ENCODE measurements at regions not wholly inside any gene's neighbourhood (a gene's known extent, or its start where the extent isn't known, plus 50 kb on each side); places are given as distances from the start of the nearest gene placed in this dataset.

GRCh38 chr14:106511006-106511799 is 984.8 kb downstream of the TMEM121 start:
- intact Hi-C loops (cut with DNase I, micrococcal nuclease) = no loop called here

GRCh38 chr14:106511800-106512198 is 985.4 kb downstream of the TMEM121 start:
- intact Hi-C loops (cut with DNase I, micrococcal nuclease) = no loop called here
- no peak for TF ChIP-seq CTCF (IDR thresholded peaks at IDR 0.05)
- H3K36me3 Mint-ChIP-seq (ENCODE audit: low read depth) = no peaks in the 10 kb centered on the region
- peak overlapping the region; percentile 50 to 60 for H3K27ac ChIP-seq (ENCODE audit: low read depth in 1 of 2, low read length in 2 of 2)
- POLR2A ChIA-PET = interaction anchor here (1.0 to 1.5 kb wide), 7 partner anchors 10 to 50 kb away, joined by 3 to 8 read pairs (median 4); no protein-coding TSS in a partner anchor
- H3K36me3 ChIP-seq (ENCODE audit: insufficient read depth, low read length) = no peaks in the 10 kb centered on the region
- no peaks in the 10 kb centered on the region for H3K9me3 Mint-ChIP-seq
- DNase-seq = no peak
- no peaks in the 10 kb centered on the region for H3K27me3 Mint-ChIP-seq
- H3K4me3 ChIP-seq (ENCODE audit: low read length) = no peak overlapping the region
- peaks cover 81% of the 10 kb centered on the region for H3K4me1 Mint-ChIP-seq (ENCODE audit: low read depth)
- peak overlapping the region; percentile 98 for H3K27ac Mint-ChIP-seq
- H3K27me3 ChIP-seq (ENCODE audit: control insufficient read depth in 1 of 2, insufficient read depth in 2 of 2, low read length in 2 of 2) = no peaks in the 10 kb centered on the region
- H3K4me1 ChIP-seq (ENCODE audit: insufficient read depth, low read length) = peaks cover 66% of the 10 kb centered on the region
- no peaks in the 10 kb centered on the region for H3K9me3 ChIP-seq (ENCODE audit: control insufficient read depth in 1 of 2, insufficient read depth in 1 of 2, low read length in 2 of 2)
- peak overlapping the region; percentile 43 for H3K4me3 Mint-ChIP-seq
- no peak for ATAC-seq (ENCODE audit: poor library complexity)
- CTCF ChIA-PET = interaction anchor here (1.1 kb wide), 1 partner anchor 9 kb away, joined by 3 read pairs; no protein-coding TSS in a partner anchor

More at GRCh38 chr14:106511006-106511799, 984.8 kb downstream of the TMEM121 start:
- Mint-ChIP-seq H3K9me3 (no peaks in the 10 kb centered on the region), H3K4me3 (peak overlapping the region; percentile 43), H3K27me3 (no peaks in the 10 kb centered on the region), H3K27ac (peak overlapping the region; percentile 98), H3K4me1 (ENCODE audit: low read depth) (peaks cover 84% of the 10 kb centered on the region), H3K36me3 (ENCODE audit: low read depth) (no peaks in the 10 kb centered on the region)
- peak; percentile 45 to 87 (median 56) for DNase-seq
- Histone ChIP-seq H3K27me3 (ENCODE audit: control insufficient read depth in 1 of 2, insufficient read depth in 2 of 2, low read length in 2 of 2) (no peaks in the 10 kb centered on the region), H3K27ac (ENCODE audit: low read depth in 1 of 2, low read length in 2 of 2) (peak overlapping the region; percentile 50 to 60), H3K4me1 (ENCODE audit: insufficient read depth, low read length) (peaks cover 72% of the 10 kb centered on the region), H3K4me3 (ENCODE audit: low read length) (peak overlapping the region; percentile 20), H3K36me3 (ENCODE audit: insufficient read depth, low read length) (no peaks in the 10 kb centered on the region), H3K9me3 (ENCODE audit: control insufficient read depth in 1 of 2, insufficient read depth in 1 of 2, low read length in 2 of 2) (no peaks in the 10 kb centered on the region)
- TF ChIP-seq CTCF (IDR thresholded peaks at IDR 0.05) = no peak
- POLR2A ChIA-PET = interaction anchor here (1.0 to 1.5 kb wide), 9 partner anchors 9 to 50 kb away, joined by 3 to 8 read pairs (median 4); no protein-coding TSS in a partner anchor
- CTCF ChIA-PET = interaction anchor here (0.9 to 1.3 kb wide), 5 partner anchors 10 to 94 kb away, joined by 3 to 4 read pairs (median 3); no protein-coding TSS in a partner anchor
- peak; percentile 54 for ATAC-seq (ENCODE audit: poor library complexity)

GRCh38 chr14:106513302-106513701 is 986.9 kb downstream of the TMEM121 start:
- no peaks in the 10 kb centered on the region for H3K9me3 Mint-ChIP-seq
- POLR2A ChIA-PET = no interaction called here
- CTCF ChIA-PET = interaction anchor here (0.7 to 1.5 kb wide), 3 partner anchors 16 to 95 kb away, joined by 3 to 5 read pairs (median 3); no protein-coding TSS in a partner anchor
- intact Hi-C loops (cut with DNase I, micrococcal nuclease) = no loop called here
- no peaks in the 10 kb centered on the region for H3K36me3 Mint-ChIP-seq (ENCODE audit: low read depth)
- no peak for ATAC-seq (ENCODE audit: poor library complexity)
- peaks cover 58% of the 10 kb centered on the region for H3K4me1 ChIP-seq (ENCODE audit: insufficient read depth, low read length)
- peak overlapping the region; percentile 98 for H3K27ac Mint-ChIP-seq
- peaks cover 81% of the 10 kb centered on the region for H3K4me1 Mint-ChIP-seq (ENCODE audit: low read depth)
- H3K27ac ChIP-seq (ENCODE audit: low read depth in 1 of 2, low read length in 2 of 2) = no peak overlapping the region
- no peaks in the 10 kb centered on the region for H3K27me3 Mint-ChIP-seq
- H3K4me3 ChIP-seq (ENCODE audit: low read length) = no peak overlapping the region
- peak overlapping the region; percentile 7 for H3K4me3 Mint-ChIP-seq
- no peaks in the 10 kb centered on the region for H3K27me3 ChIP-seq (ENCODE audit: control insufficient read depth in 1 of 2, insufficient read depth in 2 of 2, low read length in 2 of 2)
- H3K36me3 ChIP-seq (ENCODE audit: insufficient read depth, low read length) = no peaks in the 10 kb centered on the region
- peak in 1 of 14 experiments; percentile 43 for DNase-seq
- TF ChIP-seq CTCF (IDR thresholded peaks at IDR 0.05) = no peak
- H3K9me3 ChIP-seq (ENCODE audit: control insufficient read depth in 1 of 2, insufficient read depth in 1 of 2, low read length in 2 of 2) = no peaks in the 10 kb centered on the region

All from CD4-positive, alpha-beta T cell (primary cell).